ENCODE measurements at regions not wholly inside any gene's neighbourhood (a gene's known extent, or its start where the extent isn't known, plus 50 kb on each side); places are given as distances from the start of the nearest gene placed in this dataset.
"Not testable (repeated sequence)": the region's sequence is repeated elsewhere in the genome, so short reads cannot be mapped to it uniquely, and the experiment has no call there.

DNA sequence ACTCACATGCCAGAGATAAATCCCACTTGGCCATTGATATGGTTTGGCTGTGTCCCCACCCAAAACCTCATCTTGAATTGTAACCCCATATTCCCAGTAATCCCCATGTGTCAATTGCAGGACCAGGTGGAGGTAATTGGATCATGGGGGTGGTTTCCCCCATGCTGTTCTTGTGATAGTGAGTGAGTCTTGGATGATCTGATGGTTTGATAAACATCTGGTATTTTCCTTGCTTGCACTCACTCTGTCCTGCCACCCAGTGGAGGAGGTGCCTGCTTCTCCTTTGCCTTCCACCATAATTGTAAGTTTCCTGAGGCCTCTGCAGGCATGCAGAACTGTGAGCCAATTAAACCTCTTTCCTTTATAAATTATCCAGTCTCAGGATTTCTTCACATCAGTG lies 50.4 kb upstream of the B3GAT2 start:
- not testable (repeated sequence) for DNase-seq

DNA sequence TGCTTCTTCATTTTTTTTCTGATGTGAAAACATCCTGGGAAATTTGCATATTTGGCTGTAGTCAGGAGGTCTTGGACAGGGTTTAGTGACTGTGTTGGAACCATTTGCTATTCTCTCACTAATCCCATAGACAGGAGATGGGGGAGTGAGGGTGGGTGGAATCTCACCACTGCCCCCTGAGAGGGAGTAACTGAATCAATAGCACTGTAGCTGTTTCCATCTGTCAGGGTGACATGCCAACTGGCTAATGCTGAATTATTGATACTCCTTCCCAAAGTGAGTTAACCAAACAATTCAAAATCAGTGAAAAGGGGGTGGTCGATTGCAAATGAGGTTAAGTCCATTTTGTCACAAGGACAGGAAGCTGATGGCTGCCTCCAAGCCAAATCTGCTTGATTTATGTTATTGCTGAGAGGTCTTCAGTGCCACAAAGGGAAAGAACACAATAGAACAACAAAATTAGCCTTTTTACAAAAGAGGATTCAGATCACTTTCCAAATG lies 55.1 kb upstream of the B3GAT2 start:
- DNase-seq = no peak

GRCh38 chr6:71012866-71013469 lies 56.1 kb upstream of the B3GAT2 start:
- no peak for DNase-seq

DNA sequence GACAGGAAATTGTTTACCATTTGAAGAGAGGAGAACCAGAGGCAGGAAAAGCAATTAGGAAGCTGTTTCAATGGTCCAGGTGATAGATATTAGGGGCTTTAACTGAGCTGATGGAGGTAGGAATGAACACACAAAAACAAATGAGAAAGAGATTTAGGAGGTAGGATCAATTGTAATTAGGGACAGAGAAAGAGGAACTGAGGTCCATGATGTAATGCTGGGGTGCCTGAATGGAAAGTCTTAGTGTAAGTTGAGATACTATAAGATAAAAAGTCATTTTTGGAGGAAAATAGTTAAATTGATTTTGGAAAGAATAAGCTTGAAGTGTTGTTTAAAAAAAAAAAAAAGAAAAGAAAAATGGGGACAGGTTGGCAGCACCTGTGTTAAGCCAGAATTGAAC lies 58.5 kb upstream of the B3GAT2 start:
- DNase-seq = no peak

DNA sequence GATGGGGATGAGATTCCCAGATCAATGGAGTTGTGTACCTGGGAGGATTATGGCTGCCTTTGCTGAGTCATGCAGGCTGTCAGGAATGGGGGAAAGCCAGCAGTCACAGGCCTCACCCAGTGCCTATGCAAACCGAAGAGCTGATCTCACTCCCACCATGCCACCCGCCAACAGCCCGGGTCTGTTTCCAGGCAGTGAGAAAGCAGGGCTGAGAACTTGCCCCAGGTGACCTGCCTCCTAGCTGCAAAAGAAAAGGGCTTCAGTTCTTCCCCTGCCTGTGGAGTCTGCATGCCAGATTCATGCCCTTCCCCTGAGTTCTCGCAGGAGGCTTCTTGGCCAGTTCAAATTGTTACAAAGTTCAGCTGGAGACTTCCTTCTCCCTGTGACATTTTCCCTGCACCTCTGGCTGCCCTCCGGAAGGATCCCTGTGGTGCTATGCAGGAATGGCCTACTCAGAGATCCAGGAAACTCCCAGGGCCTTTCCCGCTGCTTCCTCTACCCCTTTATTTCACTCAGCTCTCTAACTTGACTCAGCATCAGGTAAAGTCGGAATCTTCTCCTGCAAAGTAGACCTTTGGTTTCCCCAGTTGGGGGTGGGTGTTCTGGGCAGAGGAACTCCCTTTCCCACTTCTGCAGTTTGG lies 71.5 kb upstream of the B3GAT2 start:
- no peak for DNase-seq

DNA sequence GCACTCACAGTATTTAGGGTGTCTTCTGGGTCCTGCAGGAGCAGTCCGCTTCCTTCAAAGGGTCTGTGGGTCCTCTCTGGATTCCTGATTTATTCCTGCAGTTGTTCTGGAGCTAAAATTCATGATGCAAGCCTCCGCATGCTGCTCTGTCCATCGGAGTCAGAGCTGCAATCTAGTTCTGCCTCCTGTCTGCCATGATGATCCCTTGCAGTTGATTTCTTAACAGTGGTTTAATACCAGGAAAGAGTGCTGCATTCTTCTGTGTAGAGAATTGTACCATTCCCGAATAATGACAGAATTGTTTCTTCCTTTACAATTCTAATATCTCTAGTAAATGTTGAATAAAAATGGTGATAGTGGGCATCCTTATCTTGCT lies 72.0 kb upstream of the B3GAT2 start:
- DNase-seq = no peak

DNA sequence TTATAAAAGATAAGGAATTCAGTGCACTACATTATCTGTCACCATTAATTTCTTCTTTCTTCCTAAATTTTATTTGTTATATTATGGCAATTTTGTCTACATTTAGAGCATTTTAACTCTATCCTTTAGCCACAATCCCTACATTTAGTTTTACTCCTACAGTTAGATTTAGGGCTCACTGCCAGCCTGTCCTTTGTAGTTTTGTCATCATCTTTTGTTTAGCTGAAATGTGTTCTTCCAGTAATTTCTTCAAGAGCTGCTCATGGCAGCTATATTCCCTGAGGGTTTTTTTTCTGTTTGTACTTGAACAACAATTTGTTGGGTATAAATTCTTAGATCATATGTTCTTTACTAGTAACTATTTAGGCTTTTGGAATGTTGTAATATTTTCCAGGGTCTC lies 72.7 kb upstream of the B3GAT2 start:
- DNase-seq = no peak

DNA sequence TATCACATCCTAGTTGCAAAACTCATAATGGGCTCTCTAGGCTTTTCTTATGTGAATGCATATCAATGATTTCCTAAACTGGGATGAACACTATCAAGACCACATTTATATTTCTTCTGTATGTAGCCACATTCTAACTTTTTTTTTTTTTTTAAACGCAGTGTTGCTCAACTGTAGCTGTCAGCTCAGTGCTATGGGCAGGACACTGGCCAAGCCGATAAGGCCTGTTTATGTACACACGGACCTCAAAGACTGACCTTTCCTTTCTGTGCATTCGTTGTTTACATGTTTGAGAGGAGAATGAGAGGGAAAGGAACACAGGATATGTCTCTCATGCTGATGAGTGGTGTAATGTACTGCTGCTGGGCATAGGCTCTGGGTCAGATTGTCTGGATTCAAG lies 75.1 kb upstream of the B3GAT2 start:
- DNase-seq = no peak

DNA sequence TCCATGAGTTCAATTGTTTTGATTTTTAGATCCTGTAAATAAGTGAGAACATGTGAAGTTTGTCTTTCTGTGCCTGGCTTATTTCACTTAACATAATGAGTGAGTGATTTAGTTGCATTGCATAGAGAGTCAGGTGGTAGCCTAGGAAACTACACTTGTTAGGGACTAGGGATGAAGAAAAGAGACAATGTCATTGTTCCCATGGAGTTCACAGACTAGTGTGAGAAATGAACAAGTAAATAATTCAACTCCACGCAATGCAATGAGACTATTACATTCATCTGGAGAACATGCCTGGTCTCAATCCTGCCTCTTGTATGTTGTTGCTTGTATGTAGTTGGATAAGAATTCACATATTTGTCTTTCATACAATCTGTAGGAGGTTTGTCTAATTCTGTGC lies 76.3 kb upstream of the B3GAT2 start:
- DNase-seq = no peak

DNA sequence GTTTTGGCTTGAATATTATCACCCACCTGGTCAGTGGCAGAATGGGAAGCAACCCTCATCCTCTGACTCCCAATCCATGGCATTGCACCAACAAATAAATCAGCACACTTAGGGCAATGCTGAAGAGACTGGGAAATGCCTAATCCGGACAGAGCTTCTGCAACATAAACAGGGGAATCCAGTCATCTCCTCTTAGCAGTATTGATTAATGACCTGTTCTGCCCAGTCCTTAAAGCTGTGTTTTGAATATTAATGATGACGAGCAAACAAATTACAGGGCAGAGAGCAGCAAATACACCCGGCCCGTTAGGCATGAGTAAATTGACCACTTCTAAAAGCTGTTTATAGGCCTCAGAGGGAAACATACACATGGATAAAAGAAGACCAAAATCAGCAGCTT lies 77.0 kb upstream of the B3GAT2 start:
- DNase-seq = no peak

DNA sequence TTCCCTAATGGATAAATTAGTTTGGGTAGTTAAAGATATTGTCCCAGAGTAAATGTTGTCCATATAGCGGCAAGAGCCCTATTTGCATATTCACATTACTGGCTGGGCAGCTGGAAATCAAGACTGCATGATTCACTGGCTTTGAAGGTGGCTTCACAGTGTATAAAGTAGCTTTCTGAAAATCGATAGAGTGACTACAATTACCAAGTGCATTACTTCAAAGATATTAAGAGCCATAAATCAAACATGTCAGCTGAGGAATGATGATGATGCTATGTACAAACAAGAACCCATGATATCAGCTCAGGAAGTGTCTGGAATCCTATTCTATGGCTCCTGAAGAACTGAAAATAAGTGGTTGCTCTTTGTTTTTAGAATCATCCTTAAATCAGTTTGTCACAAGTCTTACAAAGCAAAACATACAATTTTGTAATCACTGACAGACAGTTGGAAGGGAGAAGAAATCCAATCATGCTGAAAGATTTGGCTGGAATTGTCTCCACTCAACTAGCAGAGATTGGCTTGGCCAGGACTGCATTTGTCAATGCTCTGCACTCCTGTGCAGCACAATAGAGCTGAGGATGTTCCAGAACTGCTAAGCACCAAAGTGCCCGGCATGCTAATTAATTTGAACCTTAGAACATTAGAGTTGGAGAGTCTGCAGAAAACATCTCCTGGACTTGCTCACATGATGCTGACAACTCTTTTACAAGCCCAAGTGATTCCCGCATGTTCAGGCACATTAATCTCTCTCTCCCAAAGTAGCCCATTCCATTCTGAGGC lies 77.9 kb upstream of the B3GAT2 start:
- no peak for DNase-seq

GRCh38 chr6:71035871-71036270 lies 79.0 kb upstream of the B3GAT2 start:
- no peak for DNase-seq

GRCh38 chr6:71038711-71039344 lies 82.0 kb upstream of the B3GAT2 start:
- no peak for DNase-seq

DNA sequence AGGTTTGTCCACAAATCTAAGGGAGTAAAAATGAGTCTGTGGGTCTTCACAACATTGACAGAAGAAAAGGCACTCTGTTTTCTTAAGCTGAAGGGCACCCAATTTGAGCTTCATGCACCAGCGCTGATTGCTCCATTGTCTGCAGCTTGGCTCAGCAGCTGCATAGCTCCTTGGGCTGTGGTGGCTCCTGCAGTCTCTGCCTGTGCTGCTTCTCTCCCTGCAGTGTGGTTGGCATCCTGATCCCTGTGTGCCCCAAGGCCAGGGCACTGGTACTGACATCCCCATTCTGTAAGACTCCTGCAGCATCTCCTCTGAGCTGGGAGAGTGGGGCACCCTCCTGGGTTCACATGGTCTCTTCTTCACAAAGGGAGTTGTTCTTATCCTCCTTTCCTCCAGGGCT lies 83.2 kb upstream of the B3GAT2 start:
- DNase-seq = no peak

DNA sequence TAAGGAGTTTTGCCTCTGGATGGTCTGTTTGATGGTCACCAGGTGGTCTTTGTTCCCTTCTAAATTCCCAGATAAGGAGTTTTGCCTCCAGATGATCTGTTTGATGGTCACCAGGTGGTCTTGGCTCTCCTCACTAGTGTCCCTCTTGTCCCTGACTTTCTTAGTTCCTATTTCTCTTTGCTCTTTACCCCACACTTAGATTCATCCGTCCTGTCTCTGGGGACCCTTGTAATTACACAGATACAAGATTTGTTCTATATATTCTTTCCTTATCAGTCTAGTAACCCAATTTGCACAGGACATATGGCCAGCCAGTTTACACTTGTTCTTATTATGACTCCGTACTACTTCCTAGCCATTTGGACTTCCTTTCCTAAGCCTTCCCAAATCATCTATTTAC lies 84.0 kb upstream of the B3GAT2 start:
- DNase-seq = no peak

DNA sequence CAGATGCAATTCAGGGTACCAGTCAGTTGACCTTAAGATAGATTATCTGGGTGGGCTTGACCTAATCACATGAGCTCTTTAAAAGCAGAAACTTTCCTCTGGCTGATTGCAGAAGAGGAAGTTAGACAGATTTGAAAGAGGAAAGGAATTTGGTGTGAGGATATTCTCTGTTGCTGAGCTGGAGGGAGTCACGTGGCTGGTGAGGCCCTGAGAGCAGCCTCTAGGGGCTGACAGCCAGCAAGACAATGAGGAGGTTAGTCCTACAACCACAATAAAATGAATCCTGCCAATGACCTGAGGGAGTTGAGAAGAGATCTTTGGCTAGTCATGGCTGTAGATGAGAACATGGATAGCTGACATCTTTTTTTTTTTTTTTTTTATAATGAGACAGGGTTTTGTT lies 87.0 kb upstream of the B3GAT2 start:
- no peak for DNase-seq

GRCh38 chr6:71044753-71045152 lies 87.9 kb upstream of the B3GAT2 start:
- DNase-seq = no peak

GRCh38 chr6:71045296-71045695 lies 88.4 kb upstream of the B3GAT2 start:
- no peak for DNase-seq

DNA sequence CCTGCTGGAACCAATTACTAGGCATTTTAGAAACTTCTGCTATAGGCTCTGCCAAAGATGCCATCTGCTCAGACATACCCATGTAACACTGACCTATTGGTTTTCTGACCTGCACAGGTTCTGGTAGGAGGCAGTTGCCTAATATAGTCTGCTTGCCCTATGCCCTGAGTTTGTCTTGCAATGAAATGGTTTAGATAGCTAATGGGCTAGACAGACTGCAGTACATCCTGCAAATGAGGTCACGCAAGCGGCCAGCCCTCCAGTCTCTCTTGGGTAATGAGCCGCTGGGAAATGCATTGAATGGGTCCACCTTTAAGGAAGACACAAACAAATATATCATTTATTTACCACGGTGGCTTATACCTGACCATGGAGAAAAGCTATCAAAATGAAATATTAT lies 90.6 kb upstream of the B3GAT2 start:
- no peak for DNase-seq

DNA sequence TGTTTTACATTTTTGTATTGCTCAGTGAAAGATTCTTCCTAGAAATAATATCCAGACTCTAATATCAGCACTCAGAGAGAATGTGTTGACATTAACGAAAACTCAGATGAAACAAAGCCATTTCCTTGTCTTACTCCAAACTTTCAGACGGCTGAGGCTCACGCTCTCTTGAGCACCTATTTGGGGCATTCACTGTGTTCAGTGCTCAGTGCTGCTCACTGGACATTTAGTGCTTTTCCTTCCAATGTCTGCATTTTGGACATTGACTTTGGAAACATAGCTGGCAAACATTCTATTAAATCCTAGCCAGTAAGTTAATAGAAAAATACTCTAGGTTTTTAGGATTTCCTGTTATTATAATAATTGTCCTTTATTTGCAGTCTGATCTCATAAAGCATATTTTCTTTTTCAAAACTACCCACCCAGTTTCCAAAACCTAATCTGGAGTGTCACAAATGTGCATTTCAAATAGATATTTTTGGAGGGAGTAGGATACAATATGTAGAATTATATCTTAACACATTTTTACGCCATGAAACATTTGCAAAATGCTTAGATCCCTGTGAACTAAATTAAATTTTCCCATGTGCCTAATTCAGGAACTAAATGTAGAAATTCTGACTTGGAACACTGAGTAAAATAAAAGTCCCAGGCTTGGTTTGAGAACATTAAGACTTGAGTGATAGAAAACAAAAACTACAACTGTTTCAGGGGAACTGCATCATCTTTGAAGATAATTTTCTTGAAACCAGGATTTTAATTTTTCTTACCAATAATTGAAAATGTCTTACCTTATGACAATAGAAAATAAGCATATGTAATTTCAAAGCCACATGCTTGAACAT lies 91.7 kb upstream of the B3GAT2 start:
- DNase-seq = no peak

DNA sequence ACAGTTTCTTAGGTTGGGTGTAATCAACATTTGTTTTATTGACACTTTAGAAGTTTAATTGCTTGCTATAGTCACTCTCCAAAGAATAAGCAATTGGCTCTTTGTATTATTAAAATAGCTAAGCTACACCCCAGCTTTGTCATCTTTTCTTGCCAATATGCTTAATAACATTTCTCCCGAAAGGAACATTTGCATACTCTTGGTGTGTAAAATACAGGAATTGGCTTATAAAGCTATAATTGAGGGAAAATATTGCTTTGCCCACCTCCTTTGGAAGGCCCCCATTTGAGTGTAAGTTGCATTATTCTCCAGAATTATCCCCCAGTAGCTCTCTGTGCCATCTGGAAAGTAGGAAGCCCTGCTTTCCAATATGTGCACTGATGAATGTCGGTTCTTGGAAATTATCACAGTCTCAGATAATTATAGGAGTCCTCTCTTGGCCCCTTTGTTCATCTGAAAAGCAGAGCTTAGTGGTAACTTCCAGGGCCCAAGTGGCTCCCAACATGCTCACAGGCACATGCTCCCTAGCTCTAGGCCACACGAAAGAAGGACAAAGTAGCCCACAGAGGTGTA lies 92.4 kb upstream of the B3GAT2 start:
- DNase-seq = no peak

- no peak for DNase-seq
These were observed 96.6 kb upstream of the B3GAT2 start for GRCh38 chr6:71053475-71053874.

All from left hindlimb (tissue), 1 donor.